ENCODE measurements at regions not wholly inside any gene's neighbourhood (a gene's known extent, or its start where the extent isn't known, plus 50 kb on each side); places are given as distances from the start of the nearest gene placed in this dataset.

DNA sequence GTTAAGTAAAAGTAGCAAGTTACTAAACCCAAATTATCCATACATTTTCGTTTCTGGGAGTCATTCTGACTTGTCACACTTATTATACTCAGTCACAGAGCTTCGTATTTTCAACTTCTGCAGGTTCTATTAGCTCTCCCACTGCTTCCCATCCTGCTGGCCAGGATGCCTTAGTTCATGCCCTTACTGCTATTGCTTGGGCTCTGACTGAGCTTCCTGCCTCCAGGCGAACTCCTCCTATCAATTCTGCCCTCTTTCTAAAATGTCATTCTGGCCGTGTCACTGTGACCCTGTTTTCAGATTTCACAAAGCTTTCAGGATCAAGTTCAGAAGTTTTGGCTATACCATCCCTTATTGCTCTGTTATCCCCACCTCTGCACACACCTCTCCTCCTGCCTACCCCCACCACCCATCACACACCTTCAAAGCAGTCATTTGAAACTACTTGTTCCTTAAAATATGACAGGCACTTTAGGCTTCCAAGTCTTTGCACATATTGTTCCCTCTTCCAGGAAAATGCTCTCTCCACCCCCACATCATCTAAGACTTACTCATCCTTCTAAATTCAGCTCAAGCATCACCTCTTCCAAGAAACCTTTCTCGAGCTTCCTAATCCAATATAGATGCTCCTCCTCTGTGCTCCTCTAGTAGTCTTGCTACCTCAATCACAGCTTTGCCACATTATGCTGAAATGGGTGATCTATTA lies 278.0 kb downstream of the BRINP2 start:
- TF ChIP-seq POLR2A (IDR thresholded peaks at IDR 0.05), result no peak
- TF ChIP-seq, protein P1, sequence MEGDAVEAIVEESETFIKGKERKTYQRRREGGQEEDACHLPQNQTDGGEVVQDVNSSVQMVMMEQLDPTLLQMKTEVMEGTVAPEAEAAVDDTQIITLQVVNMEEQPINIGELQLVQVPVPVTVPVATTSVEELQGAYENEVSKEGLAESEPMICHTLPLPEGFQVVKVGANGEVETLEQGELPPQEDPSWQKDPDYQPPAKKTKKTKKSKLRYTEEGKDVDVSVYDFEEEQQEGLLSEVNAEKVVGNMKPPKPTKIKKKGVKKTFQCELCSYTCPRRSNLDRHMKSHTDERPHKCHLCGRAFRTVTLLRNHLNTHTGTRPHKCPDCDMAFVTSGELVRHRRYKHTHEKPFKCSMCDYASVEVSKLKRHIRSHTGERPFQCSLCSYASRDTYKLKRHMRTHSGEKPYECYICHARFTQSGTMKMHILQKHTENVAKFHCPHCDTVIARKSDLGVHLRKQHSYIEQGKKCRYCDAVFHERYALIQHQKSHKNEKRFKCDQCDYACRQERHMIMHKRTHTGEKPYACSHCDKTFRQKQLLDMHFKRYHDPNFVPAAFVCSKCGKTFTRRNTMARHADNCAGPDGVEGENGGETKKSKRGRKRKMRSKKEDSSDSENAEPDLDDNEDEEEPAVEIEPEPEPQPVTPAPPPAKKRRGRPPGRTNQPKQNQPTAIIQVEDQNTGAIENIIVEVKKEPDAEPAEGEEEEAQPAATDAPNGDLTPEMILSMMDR (IDR thresholded peaks at IDR 0.05), result no peak

Data from adrenal gland (tissue), 5 donors.